Calu3 (cell line): ENCODE measurements at regions not wholly inside any gene's neighbourhood (a gene's known extent, or its start where the extent isn't known, plus 50 kb on each side); places are given as distances from the start of the nearest gene placed in this dataset.

Experiments
- BruUV-seq: library from RNA; stranded (reverse); fragments of 400-500 nt; replicated peaks from 2 replicates; lab custom pipeline; 2021; lab: Mats Ljungman, UMichigan
- CTCF ChIA-PET: fragments of 300-600 bp; sonication (Branson Sonifier 250); formaldehyde crosslinking; loops from one replicate; lab custom pipeline; 2022; ENCODE audit warnings: antibody characterized with exemption; lab: Charles Lee
- DNase-seq: peaks from one replicate; pipeline ENCODE4 v3.0.0; 2022
- H3K27ac Mint-ChIP-seq: one replicate; pipeline ENCODE4 v1.8.0; 2022; ENCODE audit warnings: mixed read lengths; ENCODE audit not compliant: unreplicated experiment
- H3K27me3 Mint-ChIP-seq: one replicate; pipeline ENCODE4 v1.8.0; 2022; ENCODE audit warnings: mixed read lengths; ENCODE audit not compliant: unreplicated experiment
- H3K36me3 Mint-ChIP-seq: one replicate; pipeline ENCODE4 v1.8.0; 2022; ENCODE audit warnings: mild to moderate bottlenecking, moderate library complexity, mixed read lengths; ENCODE audit not compliant: insufficient read depth, unreplicated experiment
- H3K4me1 Mint-ChIP-seq: one replicate; pipeline ENCODE4 v1.8.0; 2022; ENCODE audit warnings: mild to moderate bottlenecking, low read depth, mixed read lengths; ENCODE audit not compliant: unreplicated experiment
- H3K4me3 Mint-ChIP-seq: one replicate; pipeline ENCODE4 v1.8.0; 2022; ENCODE audit warnings: mild to moderate bottlenecking, low read depth, moderate library complexity, mixed read lengths; ENCODE audit not compliant: unreplicated experiment
- H3K9me3 Mint-ChIP-seq: one replicate; pipeline ENCODE4 v1.8.0; 2022; ENCODE audit warnings: low read depth, mixed read lengths; ENCODE audit not compliant: unreplicated experiment
- CTCF ChIP-seq: fragments of 200-600 bp; IDR thresholded peaks from one replicate; pipeline ENCODE4 v1.8.0; 2022; ENCODE audit warnings: antibody characterized with exemption; ENCODE audit not compliant: unreplicated experiment
- intact Hi-C: fragments of 100-400 bp; cut with micrococcal nuclease; formaldehyde crosslinking; loops from one replicate; pipeline ENCODE4 v1.10.0; 2022; ENCODE audit not compliant: unreplicated experiment

- Mint-ChIP-seq H3K27me3 (no peaks in the 10 kb centered on the region), H3K9me3 (peaks cover 6% of the 10 kb centered on the region), H3K4me1 (no peaks in the 10 kb centered on the region), H3K27ac (no peak overlapping the region), H3K36me3 (no peaks in the 10 kb centered on the region), H3K4me3 (no peak overlapping the region)
- TF ChIP-seq CTCF: no peak
- no peak for DNase-seq
- CTCF ChIA-PET: interaction anchor here (0.7 kb wide), 1 partner anchor 101 kb away, joined by 3 read pairs; no protein-coding TSS in a partner anchor
- BruUV-seq: no TSS peak
- intact Hi-C loops: no loop called here
Observed at GRCh38 chr4:181710143-181710542, 533.1 kb upstream of the TENM3 start.

- no TSS peak for BruUV-seq
- H3K4me3 Mint-ChIP-seq: no peak overlapping the region
- TF ChIP-seq CTCF: no peak
- H3K9me3 Mint-ChIP-seq: peaks cover 6% of the 10 kb centered on the region
- no peak overlapping the region for H3K27ac Mint-ChIP-seq
- CTCF ChIA-PET: no interaction called here
- intact Hi-C loops: no loop called here
- H3K36me3 Mint-ChIP-seq: no peaks in the 10 kb centered on the region
- DNase-seq: no peak
- H3K4me1 Mint-ChIP-seq: no peaks in the 10 kb centered on the region
- H3K27me3 Mint-ChIP-seq: no peaks in the 10 kb centered on the region
Observed at GRCh38 chr4:181711387-181711786, 531.8 kb upstream of the TENM3 start.

- Mint-ChIP-seq H3K4me1 (no peaks in the 10 kb centered on the region), H3K4me3 (no peak overlapping the region), H3K36me3 (no peaks in the 10 kb centered on the region), H3K27me3 (no peaks in the 10 kb centered on the region), H3K9me3 (no peaks in the 10 kb centered on the region), H3K27ac (no peak overlapping the region)
- CTCF ChIA-PET: no interaction called here
- intact Hi-C loops: no loop called here
- TF ChIP-seq CTCF: no peak
- BruUV-seq: no TSS peak
- peak; percentile 10 for DNase-seq
Observed at GRCh38 chr4:181728305-181728966, 514.8 kb upstream of the TENM3 start.

GRCh38 chr4:181731900-181732299 lies 511.3 kb upstream of the TENM3 start:
- H3K36me3 Mint-ChIP-seq: no peaks in the 10 kb centered on the region
- BruUV-seq: no TSS peak
- H3K9me3 Mint-ChIP-seq: no peaks in the 10 kb centered on the region
- no peak overlapping the region for H3K4me3 Mint-ChIP-seq
- TF ChIP-seq CTCF: no peak
- no peak for DNase-seq
- CTCF ChIA-PET: no interaction called here
- intact Hi-C loops: no loop called here
- H3K4me1 Mint-ChIP-seq: no peaks in the 10 kb centered on the region
- H3K27me3 Mint-ChIP-seq: no peaks in the 10 kb centered on the region
- no peak overlapping the region for H3K27ac Mint-ChIP-seq
